PC-3 (cell line): ENCODE measurements at regions not wholly inside any gene's neighbourhood (a gene's known extent, or its start where the extent isn't known, plus 50 kb on each side); places are given as distances from the start of the nearest gene placed in this dataset.

Experiments
- ATAC-seq: fragments of 200-7000 bp; cut with Tn5 transposase; 2 replicates; pipeline ENCODE4 v1.9.1; 2020; ENCODE audit warnings: mild to moderate bottlenecking, moderate library complexity
- BruUV-seq: library from RNA; stranded (reverse); fragments of 400-500 nt; replicated peaks from 2 replicates; lab custom pipeline; 2021; lab: Mats Ljungman, UMichigan
- CTCF ChIA-PET: fragments of 300-600 bp; sonication (Branson Sonifier 250); formaldehyde crosslinking; loops from one replicate; lab custom pipeline; 2022; ENCODE audit warnings: antibody characterized with exemption; lab: Charles Lee
- POLR2A ChIA-PET: fragments of 300-600 bp; sonication (Branson Sonifier 250); formaldehyde crosslinking; loops from one replicate; lab custom pipeline; 2022; ENCODE audit warnings: antibody characterized with exemption; ENCODE audit not compliant: unreplicated experiment; lab: Charles Lee
- DNase-seq: peaks from one replicate; pipeline ENCODE4 v3.0.0-alpha.2; 2015
- H2AFZ ChIP-seq: fragments of 300-600 bp; sonication (generic); 2 replicates; pipeline ENCODE4 v1.6.0; 2016; ENCODE audit warnings: antibody characterized with exemption, low read length
- H3F3A ChIP-seq: fragments of 300-600 bp; sonication (generic); one replicate; pipeline ENCODE4 v1.6.0; 2017; ENCODE audit warnings: antibody characterized with exemption, low read length, control low read depth, mild to moderate bottlenecking; ENCODE audit not compliant: unreplicated experiment
- H3K27ac ChIP-seq: fragments of 300-600 bp; sonication (generic); 2 replicates; pipeline ENCODE4 v1.5.1; 2016; ENCODE audit warnings: mild to moderate bottlenecking, low read length
- H3K27me3 ChIP-seq: fragments of 300-600 bp; sonication (generic); 2 replicates; pipeline ENCODE4 v1.6.1; 2016; ENCODE audit warnings: low read length, mixed read lengths
- H3K36me3 ChIP-seq: fragments of 300-600 bp; sonication (generic); 2 replicates; pipeline ENCODE4 v1.6.1; 2016; ENCODE audit warnings: low read depth, mixed run types, low read length, mixed read lengths
- H3K4me1 ChIP-seq: fragments of 300-600 bp; sonication (generic); 2 replicates; pipeline ENCODE4 v1.5.1; 2016; ENCODE audit warnings: low read length; ENCODE audit not compliant: insufficient read depth
- H3K4me2 ChIP-seq: fragments of 300-600 bp; sonication (generic); 2 replicates; pipeline ENCODE4 v1.6.0; 2016; ENCODE audit warnings: low read length
- H3K4me3 ChIP-seq: fragments of 300-600 bp; sonication (generic); 2 replicates; pipeline ENCODE4 v1.5.1; 2016; ENCODE audit warnings: mild to moderate bottlenecking, low read length, mixed read lengths
- H3K79me2 ChIP-seq: fragments of 300-600 bp; sonication (generic); 2 replicates; pipeline ENCODE4 v1.6.1; 2017; ENCODE audit warnings: low read length, mixed read lengths
- H3K9ac ChIP-seq: fragments of 300-600 bp; sonication (generic); 2 replicates; pipeline ENCODE4 v1.6.0; 2016; ENCODE audit warnings: mild to moderate bottlenecking, low read length
- H3K9me2 ChIP-seq: fragments of 300-600 bp; sonication (generic); replicated peaks from 2 replicates; pipeline ENCODE4 v1.6.1; 2016; ENCODE audit warnings: mixed run types, low read length, mixed read lengths
- H3K9me3 ChIP-seq: fragments of 300-600 bp; sonication (generic); 2 replicates; pipeline ENCODE4 v1.6.1; 2016; ENCODE audit warnings: low read length, mixed read lengths
- H4K20me1 ChIP-seq: fragments of 300-600 bp; sonication (generic); 2 replicates; pipeline ENCODE4 v1.6.1; 2016; ENCODE audit warnings: low read length, mixed read lengths
- CTCF ChIP-seq: fragments of 300-600 bp; sonication (generic); conservative IDR thresholded peaks from 2 replicates; pipeline ENCODE4 v1.5.1; 2017; ENCODE audit warnings: antibody characterized with exemption, low read depth, mild to moderate bottlenecking, low read length
- EZH2 ChIP-seq: fragments of 300-600 bp; sonication (generic); IDR thresholded peaks from one replicate; pipeline ENCODE4 v1.6.1; 2017; ENCODE audit warnings: antibody characterized with exemption, mild to moderate bottlenecking, low read length; ENCODE audit not compliant: unreplicated experiment
- EZH2phosphoT487 ChIP-seq: fragments of 300-600 bp; sonication (generic); IDR thresholded peaks from 2 replicates; pipeline ENCODE4 v1.6.1; 2018; ENCODE audit warnings: mild to moderate bottlenecking, antibody characterized with exemption, low read length, borderline replicate concordance
- intact Hi-C: fragments of 100-400 bp; cut with micrococcal nuclease; formaldehyde crosslinking; loops from 2 replicates; pipeline ENCODE4 v1.9.0; 2023

DNA sequence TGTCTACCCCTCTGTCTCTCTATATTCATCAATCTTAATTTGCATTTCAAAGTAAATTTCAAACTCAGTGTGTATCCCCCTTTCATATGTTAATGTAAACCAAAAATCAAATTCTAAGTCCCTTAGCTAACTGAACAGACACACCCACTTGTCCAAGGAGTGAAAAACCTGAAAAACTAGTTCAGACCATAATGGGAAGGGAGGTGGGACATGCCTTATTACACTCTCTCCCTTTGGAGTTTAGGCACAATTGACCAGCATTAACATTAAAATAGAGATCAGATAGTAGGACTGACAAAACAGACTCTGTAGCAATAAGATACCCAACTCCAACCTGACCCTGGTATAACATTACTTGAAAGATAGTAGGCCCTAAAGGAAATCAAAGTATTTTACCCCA is 247.7 kb upstream of the GADL1 start:
- CTCF ChIA-PET, result no interaction called here
- H4K20me1 ChIP-seq, result no peaks in the 10 kb centered on the region
- no peaks in the 10 kb centered on the region for H3K27me3 ChIP-seq
- no peak overlapping the region for H2AFZ ChIP-seq
- TF ChIP-seq CTCF (no peak), EZH2phosphoT487 (no peak), EZH2 (no peak)
- intact Hi-C loops, result no loop called here
- H3K9me2 ChIP-seq, result no peaks in the 10 kb centered on the region
- no peaks in the 10 kb centered on the region for H3K79me2 ChIP-seq
- DNase-seq (peak; percentile 63), ATAC-seq (no peak)
- no peaks in the 10 kb centered on the region for H3F3A ChIP-seq
- no peak overlapping the region for H3K4me3 ChIP-seq
- no peaks in the 10 kb centered on the region for H3K36me3 ChIP-seq
- H3K4me2 ChIP-seq, result no peak overlapping the region
- peaks cover 29% of the 10 kb centered on the region for H3K4me1 ChIP-seq
- no peak overlapping the region for H3K9ac ChIP-seq
- no TSS peak for BruUV-seq
- H3K27ac ChIP-seq, result no peak overlapping the region
- POLR2A ChIA-PET, result no interaction called here
- 0 out of 2 replicates have a peak, but pooled peaks cover under 1% of the 10 kb centered on the region for H3K9me3 ChIP-seq

DNA sequence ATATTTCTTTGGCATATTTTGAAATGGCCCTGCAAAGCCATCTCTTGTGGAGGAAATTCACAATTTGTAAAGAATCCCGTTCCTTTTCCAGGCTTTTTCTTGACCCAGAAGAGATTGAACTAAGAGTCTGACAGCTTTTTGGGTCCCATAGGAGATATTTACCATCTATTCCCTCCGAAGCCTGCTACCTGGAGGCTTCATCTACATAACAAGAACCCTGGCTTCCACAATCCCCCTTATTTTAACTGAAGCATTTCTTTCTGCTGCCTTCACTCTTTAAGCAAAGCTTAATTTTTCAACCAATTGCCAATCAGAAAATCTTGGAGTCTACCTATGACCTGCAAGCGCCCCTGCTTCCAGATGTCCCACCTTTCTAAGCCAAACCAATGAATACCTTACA is 248.1 kb upstream of the GADL1 start:
- ChIA-PET POLR2A (no interaction called here), CTCF (no interaction called here)
- BruUV-seq, result no TSS peak
- no peak for TF ChIP-seq EZH2phosphoT487
- no peak for TF ChIP-seq EZH2
- TF ChIP-seq CTCF, result no peak
- Histone ChIP-seq H3K27ac (no peak overlapping the region), H3K4me2 (no peak overlapping the region), H2AFZ (no peak overlapping the region), H3K27me3 (no peaks in the 10 kb centered on the region), H3K4me1 (peaks cover 27% of the 10 kb centered on the region), H4K20me1 (no peaks in the 10 kb centered on the region), H3K9me3 (0 out of 2 replicates have a peak, but pooled peaks cover 5% of the 10 kb centered on the region), H3F3A (no peaks in the 10 kb centered on the region), H3K9ac (no peak overlapping the region), H3K36me3 (0 out of 2 replicates have a peak, but pooled peaks cover 2% of the 10 kb centered on the region), H3K9me2 (no peaks in the 10 kb centered on the region), H3K4me3 (no peak overlapping the region), H3K79me2 (no peaks in the 10 kb centered on the region)
- ATAC-seq (no peak), DNase-seq (no peak)
- intact Hi-C loops, result no loop called here

- Histone ChIP-seq H3F3A (no peaks in the 10 kb centered on the region), H3K27ac (no peak overlapping the region), H3K36me3 (0 out of 2 replicates have a peak, but pooled peaks cover 2% of the 10 kb centered on the region), H3K4me1 (peaks cover 14% of the 10 kb centered on the region), H3K4me3 (no peak overlapping the region), H3K27me3 (no peaks in the 10 kb centered on the region), H2AFZ (no peak overlapping the region), H3K9ac (no peak overlapping the region), H3K4me2 (no peak overlapping the region), H3K9me3 (0 out of 2 replicates have a peak, but pooled peaks cover 6% of the 10 kb centered on the region), H3K9me2 (no peaks in the 10 kb centered on the region), H3K79me2 (no peaks in the 10 kb centered on the region), H4K20me1 (no peaks in the 10 kb centered on the region)
- BruUV-seq, result no TSS peak
- intact Hi-C loops, result no loop called here
- ChIA-PET CTCF (no interaction called here), POLR2A (no interaction called here)
- DNase-seq (no peak), ATAC-seq (no peak)
- TF ChIP-seq EZH2 (no peak), EZH2phosphoT487 (no peak), CTCF (no peak)
Observed at GRCh38 chr3:31145062-31145461, 250.6 kb upstream of the GADL1 start.
